Nephron (organoid): ENCODE measurements at regions not wholly inside any gene's neighbourhood (a gene's known extent, or its start where the extent isn't known, plus 50 kb on each side); places are given as distances from the start of the nearest gene placed in this dataset.

Experiments used
- H3K27ac Mint-ChIP-seq, 3 experiments: 2 replicates each; pipeline ENCODE4 v1.8.0; 2020; ENCODE audit warnings: mixed read lengths in 3 of 3, mild to moderate bottlenecking in 2 of 3, moderate library complexity in 1 of 3
- H3K27me3 Mint-ChIP-seq: 2 replicates; pipeline ENCODE4 v1.8.0; 2021; ENCODE audit warnings: low read depth, mild to moderate bottlenecking, moderate library complexity, mixed read lengths
- H3K36me3 Mint-ChIP-seq: 2 replicates; pipeline ENCODE4 v1.8.0; 2020; ENCODE audit warnings: low read depth, mixed read lengths
- H3K4me1 Mint-ChIP-seq: 2 replicates; pipeline ENCODE4 v1.8.0; 2020; ENCODE audit warnings: mixed read lengths
- H3K4me3 Mint-ChIP-seq, 3 experiments: 2 replicates each; pipeline ENCODE4 v1.8.0; 2020; ENCODE audit warnings: mild to moderate bottlenecking in 3 of 3, mixed read lengths in 3 of 3, moderate library complexity in 2 of 3
- H3K9me3 Mint-ChIP-seq: 2 replicates; pipeline ENCODE4 v1.8.0; 2020; ENCODE audit warnings: mixed read lengths
- CTCF ChIP-seq, 3 experiments: fragments of 200-600 bp; sonication (generic); IDR thresholded peaks; one replicate each; pipeline ENCODE4 v1.5.0; 2021; ENCODE audit warnings: antibody characterized with exemption in 3 of 3; ENCODE audit not compliant: unreplicated experiment in 3 of 3

- Mint-ChIP-seq H3K36me3 (no peaks in the 10 kb centered on the region), H3K4me1 (peaks cover 8% of the 10 kb centered on the region), H3K4me3 (no peak overlapping the region)
These were observed 290.3 kb downstream of the UBE3D start for GRCh38 chr6:82775361-82775760.

GRCh38 chr6:82775981-82776380 is 289.7 kb downstream of the UBE3D start:
- H3K27ac Mint-ChIP-seq = no peak overlapping the region
- H3K27me3 Mint-ChIP-seq = no peaks in the 10 kb centered on the region
- no peaks in the 10 kb centered on the region for H3K9me3 Mint-ChIP-seq
- H3K36me3 Mint-ChIP-seq = no peaks in the 10 kb centered on the region
- H3K4me3 Mint-ChIP-seq = no peak overlapping the region
- no peak for TF ChIP-seq CTCF (IDR thresholded peaks at IDR 0.05; ENCODE audit: unreplicated experiment in 3 of 3)
- peaks cover 8% of the 10 kb centered on the region for H3K4me1 Mint-ChIP-seq

More at GRCh38 chr6:82775361-82775760, 290.3 kb downstream of the UBE3D start:
- no peak for TF ChIP-seq CTCF (IDR thresholded peaks at IDR 0.05; ENCODE audit: unreplicated experiment in 3 of 3)
- Mint-ChIP-seq H3K9me3 (no peaks in the 10 kb centered on the region), H3K27ac (no peak overlapping the region), H3K27me3 (no peaks in the 10 kb centered on the region)

GRCh38 chr6:82779041-82779440 is 286.6 kb downstream of the UBE3D start:
- no peaks in the 10 kb centered on the region for H3K36me3 Mint-ChIP-seq
- H3K4me1 Mint-ChIP-seq = no peaks in the 10 kb centered on the region
- no peaks in the 10 kb centered on the region for H3K9me3 Mint-ChIP-seq
- no peak overlapping the region for H3K4me3 Mint-ChIP-seq
- no peaks in the 10 kb centered on the region for H3K27me3 Mint-ChIP-seq
- no peak overlapping the region for H3K27ac Mint-ChIP-seq
- no peak for TF ChIP-seq CTCF (IDR thresholded peaks at IDR 0.05; ENCODE audit: unreplicated experiment in 3 of 3)

- H3K4me3 Mint-ChIP-seq = no peak overlapping the region
- H3K4me1 Mint-ChIP-seq = no peaks in the 10 kb centered on the region
- H3K27ac Mint-ChIP-seq = no peak overlapping the region
- TF ChIP-seq CTCF (IDR thresholded peaks at IDR 0.05; ENCODE audit: unreplicated experiment in 3 of 3) = no peak
- H3K27me3 Mint-ChIP-seq = no peaks in the 10 kb centered on the region
- H3K36me3 Mint-ChIP-seq = no peaks in the 10 kb centered on the region
- no peaks in the 10 kb centered on the region for H3K9me3 Mint-ChIP-seq
These were observed 285.3 kb downstream of the UBE3D start for GRCh38 chr6:82780334-82780733.

- Mint-ChIP-seq H3K9me3 (no peaks in the 10 kb centered on the region), H3K36me3 (no peaks in the 10 kb centered on the region), H3K4me3 (no peak overlapping the region), H3K4me1 (no peaks in the 10 kb centered on the region), H3K27ac (no peak overlapping the region), H3K27me3 (no peaks in the 10 kb centered on the region)
- no peak for TF ChIP-seq CTCF (IDR thresholded peaks at IDR 0.05; ENCODE audit: unreplicated experiment in 3 of 3)
These were observed 283.9 kb downstream of the UBE3D start for GRCh38 chr6:82781620-82782204.

GRCh38 chr6:82783587-82784236 is 281.9 kb downstream of the UBE3D start:
- Mint-ChIP-seq H3K4me3 (no peak overlapping the region), H3K9me3 (no peaks in the 10 kb centered on the region), H3K27ac (no peak overlapping the region), H3K4me1 (no peaks in the 10 kb centered on the region), H3K36me3 (no peaks in the 10 kb centered on the region), H3K27me3 (no peaks in the 10 kb centered on the region)
- peak in 1 of 3 experiments; percentile 29 for TF ChIP-seq CTCF (IDR thresholded peaks at IDR 0.05; ENCODE audit: unreplicated experiment in 3 of 3)
